GM12872 (cell line): ENCODE measurements at regions not wholly inside any gene's neighbourhood (a gene's known extent, or its start where the extent isn't known, plus 50 kb on each side); places are given as distances from the start of the nearest gene placed in this dataset.

ENCODE experiments used
- CTCF ChIP-seq: IDR thresholded peaks from 3 replicates; pipeline ENCODE4 v1.5.1; 2011; ENCODE audit warnings: low read depth, mild to moderate bottlenecking, low read length, moderate library complexity; ENCODE audit not compliant: insufficient read depth

- no peak for TF ChIP-seq CTCF
These were observed 208.7 kb downstream of the CRPPA start for GRCh38 chr7:16212610-16213009.

GRCh38 chr7:16212032-16212431, 209.3 kb downstream of the CRPPA start:
- no peak for TF ChIP-seq CTCF

- TF ChIP-seq CTCF, result no peak
These were observed 209.9 kb downstream of the CRPPA start for GRCh38 chr7:16211402-16211925.

- no peak for TF ChIP-seq CTCF
These were observed 211.2 kb downstream of the CRPPA start for GRCh38 chr7:16210171-16210570.

- no peak for TF ChIP-seq CTCF
These were observed 214.0 kb downstream of the CRPPA start for GRCh38 chr7:16207321-16207720.

- no peak for TF ChIP-seq CTCF
These were observed 215.9 kb downstream of the CRPPA start for GRCh38 chr7:16205466-16205865.

GRCh38 chr7:16204953-16205352, 216.4 kb downstream of the CRPPA start:
- no peak for TF ChIP-seq CTCF

- TF ChIP-seq CTCF, result no peak
These were observed 218.3 kb downstream of the CRPPA start for GRCh38 chr7:16203065-16203464.
